ENCODE measurements at regions not wholly inside any gene's neighbourhood (a gene's known extent, or its start where the extent isn't known, plus 50 kb on each side); places are given as distances from the start of the nearest gene placed in this dataset.

DNA sequence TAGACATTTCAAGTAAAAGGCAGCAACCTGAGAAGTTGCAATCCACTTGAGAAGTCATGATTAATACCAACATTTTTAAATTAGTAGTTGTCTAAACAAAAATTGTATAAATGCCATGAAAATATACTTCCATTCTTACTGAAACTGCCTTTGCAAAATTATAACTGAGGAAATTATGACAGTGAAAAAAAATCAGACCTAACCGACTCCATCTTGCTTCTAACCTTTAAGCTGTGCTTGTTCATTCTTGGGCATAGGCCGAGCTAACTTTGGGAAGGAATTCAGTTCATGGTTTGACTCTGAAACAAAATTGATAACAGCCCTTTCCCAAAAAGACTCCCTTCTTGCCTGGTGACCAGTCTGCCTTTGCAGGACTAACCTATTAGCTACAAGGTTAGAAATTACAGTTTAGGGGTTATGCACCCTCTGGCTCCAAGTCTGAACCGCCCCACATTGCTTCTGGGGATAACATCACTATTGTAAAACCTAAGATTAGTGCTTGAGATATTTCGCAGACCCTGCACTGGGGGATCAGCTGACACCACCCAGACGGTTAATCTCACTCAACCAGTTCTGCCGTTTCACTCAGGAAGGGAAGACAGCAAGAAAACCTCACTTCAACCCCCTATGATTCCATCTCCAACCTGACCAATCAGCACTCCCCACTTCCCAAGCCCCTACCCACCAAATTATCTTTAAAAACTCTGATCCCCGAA is 136.1 kb upstream of the ADAMTS3 start (continued):
- TF ChIP-seq, protein P1, sequence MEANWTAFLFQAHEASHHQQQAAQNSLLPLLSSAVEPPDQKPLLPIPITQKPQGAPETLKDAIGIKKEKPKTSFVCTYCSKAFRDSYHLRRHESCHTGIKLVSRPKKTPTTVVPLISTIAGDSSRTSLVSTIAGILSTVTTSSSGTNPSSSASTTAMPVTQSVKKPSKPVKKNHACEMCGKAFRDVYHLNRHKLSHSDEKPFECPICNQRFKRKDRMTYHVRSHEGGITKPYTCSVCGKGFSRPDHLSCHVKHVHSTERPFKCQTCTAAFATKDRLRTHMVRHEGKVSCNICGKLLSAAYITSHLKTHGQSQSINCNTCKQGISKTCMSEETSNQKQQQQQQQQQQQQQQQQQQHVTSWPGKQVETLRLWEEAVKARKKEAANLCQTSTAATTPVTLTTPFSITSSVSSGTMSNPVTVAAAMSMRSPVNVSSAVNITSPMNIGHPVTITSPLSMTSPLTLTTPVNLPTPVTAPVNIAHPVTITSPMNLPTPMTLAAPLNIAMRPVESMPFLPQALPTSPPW (CRISPR knock-in tag; IDR thresholded peaks at IDR 0.05) = 0 out of 2 replicates have a peak, but pooled peaks have one; percentile 12

DNA sequence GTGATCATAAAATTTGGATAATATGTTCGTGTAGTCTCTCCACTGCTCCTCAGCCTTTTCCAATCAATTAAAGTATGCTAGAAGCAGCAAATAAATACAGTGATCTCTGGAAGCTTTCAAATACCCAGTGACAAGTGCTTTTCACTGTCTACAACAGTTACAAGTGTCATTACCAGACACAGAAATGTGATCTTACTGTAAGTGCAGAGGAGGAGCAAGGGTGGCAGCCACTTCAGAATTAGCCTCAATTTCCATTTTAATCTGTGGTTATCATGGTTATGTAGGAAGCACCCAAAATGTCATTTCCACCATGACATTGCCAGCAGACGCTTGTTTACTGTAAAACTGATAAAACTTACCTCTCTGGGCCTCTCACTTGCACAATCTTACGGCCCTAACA is 133.9 kb upstream of the ADAMTS3 start:
- Histone ChIP-seq H4K20me1 (replicated peaks; ENCODE audit: control insufficient read depth, insufficient read depth, low read length) (no peaks in the 10 kb centered on the region), H3K27ac (ENCODE audit: extremely low read depth, low read depth, low read length) (peak overlapping the region; percentile 14; the same call in 1 of the 3 replicates), H3K9ac (ENCODE audit: insufficient read depth in 1 of 2, low read depth in 2 of 2, low read length in 2 of 2) (no peak overlapping the region), H3K4me1 (replicated peaks in 1 of 2; ENCODE audit: control insufficient read depth in 2 of 2, insufficient read depth in 2 of 2, low read length in 2 of 2) (peaks cover 0 to 28% of the 10 kb centered on the region in 2 experiments; a peak in 3 of 5 replicates), H3K36me3 (ENCODE audit: control insufficient read depth, insufficient read depth, low read length) (no peaks in the 10 kb centered on the region), H3K9me3 (replicated peaks; ENCODE audit: control insufficient read depth, insufficient read depth, low read depth, low read length) (no peaks in the 10 kb centered on the region), H3K79me2 (ENCODE audit: control insufficient read depth, insufficient read depth, low read length) (no peaks in the 10 kb centered on the region), H3K4me2 (ENCODE audit: insufficient read depth, low read length) (no peak overlapping the region), H3K4me3 (no peak overlapping the region), H3K9me1 (ENCODE audit: control insufficient read depth, insufficient read depth, low read length) (no peaks in the 10 kb centered on the region), H2AFZ (ENCODE audit: low read depth, low read length) (peak overlapping the region; percentile 73), H3K27me3 (ENCODE audit: control insufficient read depth in 2 of 2, insufficient read depth in 2 of 2, low read length in 2 of 2) (no peaks in the 10 kb centered on the region)
- in situ Hi-C loops (cut with MboI) = no loop called here
- intact Hi-C loops (cut with micrococcal nuclease) = loop anchor here (1.0 to 10.0 kb wide), 6 partner anchors 66 to 408 kb away; partner anchors contain the start of gene ADAMTS3
- DNase-seq (ENCODE audit: extremely low read depth in 1 of 4, low spot score in 3 of 4) (no peak), FAIRE-seq (no peak), ATAC-seq (peak; percentile 18; the same call in 1 of the 3 replicates)
- POLR2A ChIA-PET = interaction anchor here (0.6 kb wide), 1 partner anchor 588 kb away, joined by 3 read pairs; no protein-coding TSS in a partner anchor
- TF ChIP-seq, protein P2, sequence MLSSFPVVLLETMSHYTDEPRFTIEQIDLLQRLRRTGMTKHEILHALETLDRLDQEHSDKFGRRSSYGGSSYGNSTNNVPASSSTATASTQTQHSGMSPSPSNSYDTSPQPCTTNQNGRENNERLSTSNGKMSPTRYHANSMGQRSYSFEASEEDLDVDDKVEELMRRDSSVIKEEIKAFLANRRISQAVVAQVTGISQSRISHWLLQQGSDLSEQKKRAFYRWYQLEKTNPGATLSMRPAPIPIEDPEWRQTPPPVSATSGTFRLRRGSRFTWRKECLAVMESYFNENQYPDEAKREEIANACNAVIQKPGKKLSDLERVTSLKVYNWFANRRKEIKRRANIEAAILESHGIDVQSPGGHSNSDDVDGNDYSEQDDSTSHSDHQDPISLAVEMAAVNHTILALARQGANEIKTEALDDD (IDR thresholded peaks at IDR 0.05) = 0 out of 2 replicates have a peak, but pooled peaks have one; percentile 9
- TF ChIP-seq, protein P3, sequence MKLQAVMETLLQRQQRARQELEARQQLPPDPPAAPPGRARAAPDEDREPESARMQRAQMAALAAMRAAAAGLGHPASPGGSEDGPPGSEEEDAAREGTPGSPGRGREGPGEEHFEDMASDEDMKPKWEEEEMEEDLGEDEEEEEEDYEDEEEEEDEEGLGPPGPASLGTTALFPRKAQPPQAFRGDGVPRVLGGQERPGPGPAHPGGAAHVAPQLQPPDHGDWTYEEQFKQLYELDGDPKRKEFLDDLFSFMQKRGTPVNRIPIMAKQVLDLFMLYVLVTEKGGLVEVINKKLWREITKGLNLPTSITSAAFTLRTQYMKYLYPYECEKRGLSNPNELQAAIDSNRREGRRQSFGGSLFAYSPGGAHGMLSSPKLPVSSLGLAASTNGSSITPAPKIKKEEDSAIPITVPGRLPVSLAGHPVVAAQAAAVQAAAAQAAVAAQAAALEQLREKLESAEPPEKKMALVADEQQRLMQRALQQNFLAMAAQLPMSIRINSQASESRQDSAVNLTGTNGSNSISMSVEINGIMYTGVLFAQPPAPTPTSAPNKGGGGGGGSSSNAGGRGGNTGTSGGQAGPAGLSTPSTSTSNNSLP (IDR thresholded peaks at IDR 0.05; ENCODE audit: borderline replicate concordance, low read depth, low read length) = 0 out of 2 replicates have a peak, but pooled peaks have one; percentile 24
- TF ChIP-seq, protein P4, sequence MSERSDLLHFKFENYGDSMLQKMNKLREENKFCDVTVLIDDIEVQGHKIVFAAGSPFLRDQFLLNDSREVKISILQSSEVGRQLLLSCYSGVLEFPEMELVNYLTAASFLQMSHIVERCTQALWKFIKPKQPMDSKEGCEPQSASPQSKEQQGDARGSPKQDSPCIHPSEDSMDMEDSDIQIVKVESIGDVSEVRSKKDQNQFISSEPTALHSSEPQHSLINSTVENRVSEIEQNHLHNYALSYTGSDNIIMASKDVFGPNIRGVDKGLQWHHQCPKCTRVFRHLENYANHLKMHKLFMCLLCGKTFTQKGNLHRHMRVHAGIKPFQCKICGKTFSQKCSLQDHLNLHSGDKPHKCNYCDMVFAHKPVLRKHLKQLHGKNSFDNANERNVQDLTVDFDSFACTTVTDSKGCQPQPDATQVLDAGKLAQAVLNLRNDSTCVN (CRISPR knock-in tag; IDR thresholded peaks at IDR 0.05) = no peak
- TF ChIP-seq GATAD2A (IDR thresholded peaks at IDR 0.05) = no peak
- WGBS (ENCODE audit: insufficient coverage, low coverage, missing lambda C conversion rate) = 12% methylated on average over 3 of the region's 3 CpGs
- BruUV-seq (replicated peaks) = no TSS peak
- CTCF ChIA-PET (ENCODE audit: low intra/inter-chr PET ratio) = interaction anchor here (1.3 kb wide), 1 partner anchor 317 kb away, joined by 4 read pairs; no protein-coding TSS in a partner anchor
